NT2/D1 (cell line): ENCODE measurements at regions not wholly inside any gene's neighbourhood (a gene's known extent, or its start where the extent isn't known, plus 50 kb on each side); places are given as distances from the start of the nearest gene placed in this dataset.

Source experiments
- SUZ12 ChIP-seq: IDR thresholded peaks from 2 replicates; pipeline ENCODE4 v1.6.1; 2011; ENCODE audit not compliant: insufficient read length, insufficient read depth; ENCODE audit errors: extremely low read depth
- YY1 ChIP-seq: IDR thresholded peaks from 2 replicates; pipeline ENCODE4 v1.6.1; 2011; ENCODE audit not compliant: insufficient read length, insufficient read depth

DNA sequence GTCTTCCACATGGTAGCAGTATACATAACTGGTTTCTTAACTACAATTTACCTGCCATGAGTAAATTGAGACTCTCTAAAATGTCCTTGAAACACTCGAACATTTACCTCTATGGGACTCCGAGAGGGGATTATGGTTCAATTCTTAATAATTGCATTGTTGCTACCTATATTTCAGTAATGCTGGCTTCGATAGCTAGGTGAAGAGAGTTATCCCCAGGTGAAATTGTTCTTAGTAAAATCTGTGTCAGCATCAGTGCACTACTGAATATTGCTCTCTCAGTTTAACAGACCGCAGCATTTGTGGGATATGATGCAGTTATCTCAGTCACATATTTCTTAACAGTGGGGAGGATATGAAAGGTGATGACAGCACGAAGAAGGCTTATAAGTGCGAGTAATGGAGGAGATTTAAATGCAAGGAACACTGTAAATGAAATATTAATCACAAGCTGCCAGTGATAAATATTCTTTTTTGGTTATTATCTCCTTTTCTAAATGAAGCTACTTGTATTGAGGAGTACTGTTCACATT lies 801.9 kb downstream of the BRINP3 start:
- TF ChIP-seq SUZ12 (no peak), YY1 (no peak)
